ENCODE measurements at regions not wholly inside any gene's neighbourhood (a gene's known extent, or its start where the extent isn't known, plus 50 kb on each side); places are given as distances from the start of the nearest gene placed in this dataset.

DNA sequence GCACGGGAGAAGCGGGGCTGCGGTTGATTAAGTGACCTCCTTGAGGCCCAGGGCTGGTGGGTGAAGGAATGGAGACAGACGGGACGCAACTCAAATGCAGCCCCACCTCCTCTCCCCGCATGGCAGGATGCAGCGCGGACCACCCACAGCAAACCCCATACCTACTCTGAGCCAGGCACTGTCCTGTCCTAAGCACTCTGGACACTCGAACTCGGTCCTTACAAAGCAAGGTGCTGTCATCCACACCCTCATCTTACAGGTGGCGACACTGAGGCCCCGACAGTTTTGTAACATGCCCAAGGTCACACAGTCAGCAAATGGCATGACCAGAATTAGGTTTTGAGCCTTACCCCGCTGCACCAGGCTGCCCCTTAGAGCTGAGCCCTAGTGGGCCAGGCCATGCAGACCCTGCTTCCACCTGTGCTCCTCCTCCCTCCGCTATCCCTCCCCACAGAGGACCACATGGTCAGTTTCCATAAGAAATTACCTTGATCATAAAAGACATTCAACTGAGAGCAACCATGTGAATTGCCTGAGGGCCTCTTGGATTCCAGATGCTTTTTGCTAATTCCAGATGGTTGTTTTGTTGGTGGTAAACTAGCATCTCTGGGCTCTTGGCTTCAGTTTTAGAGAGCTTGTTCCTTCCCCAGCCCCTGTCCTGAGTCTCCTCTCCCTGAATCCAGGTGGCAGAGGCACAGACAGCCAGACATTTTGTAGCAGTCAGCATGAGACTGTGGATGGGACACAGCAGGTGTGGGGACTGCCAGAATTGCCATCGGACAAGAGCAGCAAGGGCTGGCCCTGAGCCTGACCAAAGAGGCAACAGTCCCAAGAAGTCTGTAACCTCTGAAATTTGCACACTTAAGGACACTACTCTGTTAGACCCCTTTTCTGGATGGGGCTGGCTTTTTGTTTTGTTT is 171.9 kb upstream of the PMEPA1 start:
- WGBS, 2 donors: 90 to 95% methylated on average over 15 of the region's 15 CpGs
- Histone ChIP-seq H3K9me3 (no peaks in the 10 kb centered on the region), H3K27me3 (no peaks in the 10 kb centered on the region), H3K4me1 (peaks cover 0 to 27% (median 5%) of the 10 kb centered on the region in 4 donors), H3K36me3 (no peaks in the 10 kb centered on the region), H3K4me3 (no peak overlapping the region), H3K27ac (peak overlapping the region in 1 of 4 donors; percentile 75)
- TF ChIP-seq, protein P1, sequence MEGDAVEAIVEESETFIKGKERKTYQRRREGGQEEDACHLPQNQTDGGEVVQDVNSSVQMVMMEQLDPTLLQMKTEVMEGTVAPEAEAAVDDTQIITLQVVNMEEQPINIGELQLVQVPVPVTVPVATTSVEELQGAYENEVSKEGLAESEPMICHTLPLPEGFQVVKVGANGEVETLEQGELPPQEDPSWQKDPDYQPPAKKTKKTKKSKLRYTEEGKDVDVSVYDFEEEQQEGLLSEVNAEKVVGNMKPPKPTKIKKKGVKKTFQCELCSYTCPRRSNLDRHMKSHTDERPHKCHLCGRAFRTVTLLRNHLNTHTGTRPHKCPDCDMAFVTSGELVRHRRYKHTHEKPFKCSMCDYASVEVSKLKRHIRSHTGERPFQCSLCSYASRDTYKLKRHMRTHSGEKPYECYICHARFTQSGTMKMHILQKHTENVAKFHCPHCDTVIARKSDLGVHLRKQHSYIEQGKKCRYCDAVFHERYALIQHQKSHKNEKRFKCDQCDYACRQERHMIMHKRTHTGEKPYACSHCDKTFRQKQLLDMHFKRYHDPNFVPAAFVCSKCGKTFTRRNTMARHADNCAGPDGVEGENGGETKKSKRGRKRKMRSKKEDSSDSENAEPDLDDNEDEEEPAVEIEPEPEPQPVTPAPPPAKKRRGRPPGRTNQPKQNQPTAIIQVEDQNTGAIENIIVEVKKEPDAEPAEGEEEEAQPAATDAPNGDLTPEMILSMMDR (IDR thresholded peaks at IDR 0.05): no peak
- TF ChIP-seq POLR2A (IDR thresholded peaks at IDR 0.05) (no peak), EP300 (IDR thresholded peaks at IDR 0.05) (no peak)
- no peak for DNase-seq (ENCODE audit: low spot score in 2 of 2)

DNA sequence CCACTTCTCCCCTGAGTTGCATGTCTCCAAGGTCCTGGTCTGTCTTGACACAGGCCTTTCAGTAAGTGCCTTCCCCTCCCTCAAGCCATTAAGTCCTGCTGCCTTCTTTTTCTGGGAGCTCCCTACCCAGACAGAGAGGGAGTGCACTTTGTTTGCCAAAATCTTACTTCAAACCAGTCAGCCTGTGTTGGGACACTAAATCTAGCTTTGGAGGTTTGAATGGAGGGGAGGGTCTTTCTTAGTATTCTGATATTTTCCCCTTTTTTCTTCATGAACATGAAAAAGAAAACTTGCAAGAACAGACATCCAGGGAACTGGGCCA is 170.7 kb upstream of the PMEPA1 start:
- no peak for TF ChIP-seq EP300 (IDR thresholded peaks at IDR 0.05)
- no peak for TF ChIP-seq POLR2A (IDR thresholded peaks at IDR 0.05)
- TF ChIP-seq, protein P1 (IDR thresholded peaks at IDR 0.05): no peak
- DNase-seq (ENCODE audit: low spot score in 2 of 2): no peak
- Histone ChIP-seq H3K36me3 (no peaks in the 10 kb centered on the region), H3K4me1 (peaks cover 0 to 27% (median 5%) of the 10 kb centered on the region in 4 donors), H3K27ac (peak overlapping the region in 2 of 4 donors; percentile 75), H3K27me3 (no peaks in the 10 kb centered on the region), H3K9me3 (no peaks in the 10 kb centered on the region), H3K4me3 (no peak overlapping the region)

DNA sequence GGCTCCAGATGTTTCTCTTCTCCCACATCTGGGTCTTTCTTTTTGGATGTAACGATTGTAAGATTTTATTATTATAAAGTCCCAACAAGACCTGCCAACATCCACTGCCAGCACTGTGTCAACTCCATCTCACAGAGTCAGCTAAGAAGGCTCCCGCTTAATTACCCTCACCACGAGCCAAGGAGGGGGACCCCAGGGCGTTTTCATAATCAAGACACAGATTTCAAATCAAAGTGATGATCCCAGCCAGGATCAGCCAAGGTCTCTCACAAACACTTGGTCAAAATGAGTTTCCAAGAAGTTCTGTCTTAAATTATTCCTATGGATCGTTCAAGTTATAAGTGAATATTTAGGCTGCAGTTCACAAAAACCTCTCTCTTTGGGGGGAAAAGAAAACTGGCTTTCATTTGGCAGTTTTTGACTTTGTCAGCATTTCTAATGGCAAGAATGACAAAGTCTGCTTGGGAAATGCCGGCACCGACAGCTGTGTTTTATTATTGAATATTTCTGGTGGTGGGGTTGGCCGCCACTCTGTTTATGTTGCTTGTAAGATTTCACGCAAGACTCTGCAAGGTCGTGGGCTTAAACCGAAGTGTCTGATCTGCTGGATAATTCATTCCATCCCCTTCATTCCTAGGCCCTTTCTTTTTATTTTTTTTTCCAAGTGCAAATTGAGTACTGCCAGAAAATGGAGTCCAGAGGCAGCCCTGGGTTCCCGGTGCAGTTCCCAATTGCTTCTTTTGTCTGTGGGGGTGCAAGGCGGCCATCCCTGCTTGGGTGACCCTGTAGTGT is 170.2 kb upstream of the PMEPA1 start:
- TF ChIP-seq POLR2A (IDR thresholded peaks at IDR 0.05) (no peak), EP300 (IDR thresholded peaks at IDR 0.05) (no peak)
- TF ChIP-seq, protein P1 (IDR thresholded peaks at IDR 0.05): no peak
- Histone ChIP-seq H3K27ac (peak overlapping the region in 3 of 4 donors; percentile 28 to 75 (median 75)), H3K4me3 (peak overlapping the region in 1 of 4 donors; percentile 8), H3K36me3 (no peaks in the 10 kb centered on the region), H3K27me3 (no peaks in the 10 kb centered on the region), H3K4me1 (peaks cover 0 to 27% (median 5%) of the 10 kb centered on the region in 4 donors), H3K9me3 (no peaks in the 10 kb centered on the region)
- DNase-seq (ENCODE audit: low spot score in 2 of 2): peak in 1 of 2 donors; percentile 19
- WGBS, 2 donors: 15 to 19% methylated on average over 13 of the region's 13 CpGs

DNA sequence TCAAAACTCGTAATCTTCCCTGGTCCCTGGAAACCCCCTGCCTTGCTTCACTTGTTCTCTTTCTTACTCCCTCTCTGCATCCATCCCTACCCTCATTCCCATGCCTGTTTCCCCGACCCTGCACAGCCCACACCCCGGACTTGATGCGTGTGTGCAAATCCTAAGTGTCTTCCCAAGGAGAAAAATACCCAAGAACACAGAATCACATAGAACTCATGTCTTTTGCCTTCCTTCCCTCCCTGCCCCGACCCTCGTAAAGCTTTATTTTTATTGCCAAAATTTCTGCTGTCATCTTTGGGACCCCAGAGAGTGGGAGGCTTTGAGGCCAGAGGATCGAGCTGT is 169.6 kb upstream of the PMEPA1 start:
- Histone ChIP-seq H3K36me3 (no peaks in the 10 kb centered on the region), H3K27me3 (no peaks in the 10 kb centered on the region), H3K4me1 (peaks cover 0 to 27% (median 5%) of the 10 kb centered on the region in 4 donors), H3K4me3 (no peak overlapping the region), H3K27ac (peak overlapping the region in 3 of 4 donors; percentile 28 to 75 (median 75)), H3K9me3 (no peaks in the 10 kb centered on the region)
- WGBS, 2 donors: 35 to 52% methylated on average over 7 of the region's 7 CpGs
- TF ChIP-seq, protein P1 (IDR thresholded peaks at IDR 0.05): no peak
- TF ChIP-seq POLR2A (IDR thresholded peaks at IDR 0.05) (no peak), EP300 (IDR thresholded peaks at IDR 0.05) (no peak)
- DNase-seq (ENCODE audit: low spot score in 2 of 2): no peak

Measured in tibial nerve (tissue), 4 donors.